HL-60 (cell line): ENCODE measurements at regions not wholly inside any gene's neighbourhood (a gene's known extent, or its start where the extent isn't known, plus 50 kb on each side); places are given as distances from the start of the nearest gene placed in this dataset.

Source experiments
- DNase-seq, 2 experiments: peaks; one replicate each; pipeline ENCODE4 v3.0.0-alpha.2; 2010 to 2020; ENCODE audit warnings: low read depth in 1 of 2, low spot score in 1 of 2
- H3K27ac ChIP-seq: fragments of 250-450 bp; sonication (Bioruptor Pico); replicated peaks from 2 replicates; pipeline ENCODE4 v1.5.1; 2020; ENCODE audit warnings: mild to moderate bottlenecking, moderate library complexity
- H3K27me3 ChIP-seq: fragments of 250-450 bp; sonication (Bioruptor Pico); 2 replicates; pipeline ENCODE4 v1.5.1; 2021; ENCODE audit warnings: mild to moderate bottlenecking, moderate library complexity; ENCODE audit not compliant: insufficient read depth, poor library complexity, severe bottlenecking
- H3K4me3 ChIP-seq: replicated peaks from 2 replicates; pipeline ENCODE4 v1.5.1; 2011; ENCODE audit warnings: mild to moderate bottlenecking, control low read depth, low read length; ENCODE audit not compliant: insufficient read depth
- GABPA ChIP-seq: IDR thresholded peaks from 2 replicates; pipeline ENCODE4 v1.6.1; 2012; ENCODE audit warnings: low read depth
- POLR2AphosphoS5 ChIP-seq: IDR thresholded peaks from 2 replicates; pipeline ENCODE4 v1.6.1; 2012; ENCODE audit warnings: low read depth
- SPI1 ChIP-seq: IDR thresholded peaks from 2 replicates; pipeline ENCODE4 v1.6.1; 2012; ENCODE audit warnings: low read depth, mild to moderate bottlenecking, borderline replicate concordance
- TF ChIP-seq, protein P1 (sequence below): IDR thresholded peaks from 2 replicates; pipeline ENCODE4 v1.6.1; 2012; ENCODE audit warnings: low read depth; ENCODE audit not compliant: insufficient replicate concordance
- TF ChIP-seq, protein P2 (sequence below): IDR thresholded peaks from one replicate; pipeline ENCODE4 v1.5.1; 2011; ENCODE audit warnings: low read length, control low read depth, inconsistent platforms; ENCODE audit not compliant: insufficient read depth

DNA sequence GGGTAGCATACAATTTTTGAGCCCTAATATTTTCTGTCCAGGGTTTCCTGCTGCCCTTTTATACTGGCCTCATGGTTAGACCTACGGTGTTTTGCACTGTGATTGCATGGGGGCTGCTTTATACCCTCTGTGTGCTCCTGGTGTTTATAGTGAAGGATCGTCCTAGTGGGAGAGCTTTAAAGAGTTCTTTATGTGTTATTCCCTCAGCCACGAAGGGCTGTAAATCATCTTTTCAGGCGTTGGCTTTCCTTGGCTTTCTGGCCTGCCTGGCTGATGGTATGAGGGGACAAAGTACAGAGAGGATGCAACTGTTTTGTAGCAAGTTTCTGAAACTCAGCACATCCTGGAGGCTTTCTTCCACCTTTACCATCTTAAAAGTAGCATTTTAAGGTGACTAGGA lies 464.3 kb downstream of the EPM2A start:
- TF ChIP-seq, protein P1, sequence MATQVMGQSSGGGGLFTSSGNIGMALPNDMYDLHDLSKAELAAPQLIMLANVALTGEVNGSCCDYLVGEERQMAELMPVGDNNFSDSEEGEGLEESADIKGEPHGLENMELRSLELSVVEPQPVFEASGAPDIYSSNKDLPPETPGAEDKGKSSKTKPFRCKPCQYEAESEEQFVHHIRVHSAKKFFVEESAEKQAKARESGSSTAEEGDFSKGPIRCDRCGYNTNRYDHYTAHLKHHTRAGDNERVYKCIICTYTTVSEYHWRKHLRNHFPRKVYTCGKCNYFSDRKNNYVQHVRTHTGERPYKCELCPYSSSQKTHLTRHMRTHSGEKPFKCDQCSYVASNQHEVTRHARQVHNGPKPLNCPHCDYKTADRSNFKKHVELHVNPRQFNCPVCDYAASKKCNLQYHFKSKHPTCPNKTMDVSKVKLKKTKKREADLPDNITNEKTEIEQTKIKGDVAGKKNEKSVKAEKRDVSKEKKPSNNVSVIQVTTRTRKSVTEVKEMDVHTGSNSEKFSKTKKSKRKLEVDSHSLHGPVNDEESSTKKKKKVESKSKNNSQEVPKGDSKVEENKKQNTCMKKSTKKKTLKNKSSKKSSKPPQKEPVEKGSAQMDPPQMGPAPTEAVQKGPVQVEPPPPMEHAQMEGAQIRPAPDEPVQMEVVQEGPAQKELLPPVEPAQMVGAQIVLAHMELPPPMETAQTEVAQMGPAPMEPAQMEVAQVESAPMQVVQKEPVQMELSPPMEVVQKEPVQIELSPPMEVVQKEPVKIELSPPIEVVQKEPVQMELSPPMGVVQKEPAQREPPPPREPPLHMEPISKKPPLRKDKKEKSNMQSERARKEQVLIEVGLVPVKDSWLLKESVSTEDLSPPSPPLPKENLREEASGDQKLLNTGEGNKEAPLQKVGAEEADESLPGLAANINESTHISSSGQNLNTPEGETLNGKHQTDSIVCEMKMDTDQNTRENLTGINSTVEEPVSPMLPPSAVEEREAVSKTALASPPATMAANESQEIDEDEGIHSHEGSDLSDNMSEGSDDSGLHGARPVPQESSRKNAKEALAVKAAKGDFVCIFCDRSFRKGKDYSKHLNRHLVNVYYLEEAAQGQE = no peak
- TF ChIP-seq, protein P2, sequence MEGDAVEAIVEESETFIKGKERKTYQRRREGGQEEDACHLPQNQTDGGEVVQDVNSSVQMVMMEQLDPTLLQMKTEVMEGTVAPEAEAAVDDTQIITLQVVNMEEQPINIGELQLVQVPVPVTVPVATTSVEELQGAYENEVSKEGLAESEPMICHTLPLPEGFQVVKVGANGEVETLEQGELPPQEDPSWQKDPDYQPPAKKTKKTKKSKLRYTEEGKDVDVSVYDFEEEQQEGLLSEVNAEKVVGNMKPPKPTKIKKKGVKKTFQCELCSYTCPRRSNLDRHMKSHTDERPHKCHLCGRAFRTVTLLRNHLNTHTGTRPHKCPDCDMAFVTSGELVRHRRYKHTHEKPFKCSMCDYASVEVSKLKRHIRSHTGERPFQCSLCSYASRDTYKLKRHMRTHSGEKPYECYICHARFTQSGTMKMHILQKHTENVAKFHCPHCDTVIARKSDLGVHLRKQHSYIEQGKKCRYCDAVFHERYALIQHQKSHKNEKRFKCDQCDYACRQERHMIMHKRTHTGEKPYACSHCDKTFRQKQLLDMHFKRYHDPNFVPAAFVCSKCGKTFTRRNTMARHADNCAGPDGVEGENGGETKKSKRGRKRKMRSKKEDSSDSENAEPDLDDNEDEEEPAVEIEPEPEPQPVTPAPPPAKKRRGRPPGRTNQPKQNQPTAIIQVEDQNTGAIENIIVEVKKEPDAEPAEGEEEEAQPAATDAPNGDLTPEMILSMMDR = no peak
- TF ChIP-seq SPI1 = no peak
- no peak for TF ChIP-seq GABPA
- no peak for TF ChIP-seq POLR2AphosphoS5
- Histone ChIP-seq H3K4me3 (no peak overlapping the region), H3K27me3 (peaks cover 2% of the 10 kb centered on the region), H3K27ac (no peak overlapping the region)
- DNase-seq = no peak

DNA sequence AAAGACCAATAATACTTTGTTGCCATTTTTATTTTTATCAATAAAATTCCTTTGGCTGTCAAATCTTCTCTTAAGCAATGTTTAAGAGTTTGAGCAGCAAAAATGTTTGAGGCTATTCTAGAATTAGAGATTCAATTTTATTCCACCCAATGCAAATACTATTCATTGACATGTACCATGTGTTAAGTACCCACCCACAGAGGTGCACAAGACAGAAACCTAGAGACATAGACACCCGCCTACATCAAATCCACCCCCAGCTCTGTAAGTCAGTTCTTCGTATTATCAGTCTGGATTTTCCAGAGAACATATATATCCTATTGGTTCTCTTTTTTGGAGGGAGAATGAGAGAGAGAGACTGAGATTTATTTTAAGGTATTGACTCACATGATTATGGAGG lies 463.7 kb downstream of the EPM2A start:
- DNase-seq = no peak
- Histone ChIP-seq H3K27me3 (peaks cover 2% of the 10 kb centered on the region), H3K27ac (no peak overlapping the region), H3K4me3 (no peak overlapping the region)
- TF ChIP-seq, protein P2 = no peak
- TF ChIP-seq POLR2AphosphoS5 (no peak), GABPA (no peak), SPI1 (no peak)
- TF ChIP-seq, protein P1 = no peak

DNA sequence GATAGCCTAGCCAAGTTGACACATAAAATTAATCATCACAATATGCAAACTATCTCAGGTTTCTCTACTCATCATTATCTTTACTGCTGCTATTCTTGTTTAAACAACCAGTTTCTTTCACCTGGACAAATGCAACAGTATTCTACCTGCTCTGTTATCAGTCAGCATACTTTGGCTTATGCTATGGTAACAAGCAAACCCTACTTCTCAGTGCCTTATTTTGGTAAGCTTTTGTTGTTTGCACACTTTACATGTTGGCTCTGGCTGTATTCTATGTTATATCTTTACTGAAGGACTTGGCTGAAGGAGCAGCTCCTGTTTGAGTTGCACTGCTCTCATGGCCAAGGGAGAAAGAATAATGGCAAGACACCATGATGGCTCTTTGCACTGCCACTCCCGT lies 463.1 kb downstream of the EPM2A start:
- Histone ChIP-seq H3K4me3 (no peak overlapping the region), H3K27ac (no peak overlapping the region), H3K27me3 (peaks cover 2% of the 10 kb centered on the region)
- no peak for DNase-seq
- TF ChIP-seq, protein P2 = no peak
- TF ChIP-seq SPI1 (no peak), GABPA (no peak), POLR2AphosphoS5 (no peak)
- TF ChIP-seq, protein P1 = no peak
